Loucy (cell line): ENCODE measurements at regions not wholly inside any gene's neighbourhood (a gene's known extent, or its start where the extent isn't known, plus 50 kb on each side); places are given as distances from the start of the nearest gene placed in this dataset.

ENCODE experiments used
- EZH2phosphoT487 ChIP-seq: fragments of 200-600 bp; IDR thresholded peaks from 2 replicates; pipeline ENCODE4 v1.6.1; 2018; ENCODE audit warnings: antibody characterized with exemption, mild to moderate bottlenecking, moderate library complexity, borderline replicate concordance
- TF ChIP-seq, protein P1 (sequence below): fragments of 200-600 bp; sonication (generic); conservative IDR thresholded peaks from 2 replicates; pipeline ENCODE4 v1.5.1; 2014; ENCODE audit warnings: mild to moderate bottlenecking, antibody characterized with exemption, low read length

DNA sequence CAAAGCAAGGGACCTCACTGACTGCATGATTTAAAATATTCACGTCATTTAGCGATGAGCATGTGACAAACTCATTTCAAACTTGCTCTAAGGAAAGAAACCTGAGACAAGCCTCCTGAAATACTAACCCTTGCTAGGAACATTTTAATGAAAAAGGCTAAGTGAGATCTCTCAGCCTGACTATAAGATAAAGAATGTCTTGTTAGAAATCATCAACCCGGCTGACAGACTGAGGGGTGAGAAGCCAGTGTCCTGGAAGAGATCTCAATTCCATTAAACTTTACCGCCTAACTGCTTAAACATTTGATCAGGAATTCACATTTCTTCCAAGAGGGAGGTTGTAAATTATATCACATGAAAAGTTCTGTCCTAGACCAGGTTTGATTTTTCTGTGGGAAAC lies 274.8 kb upstream of the EXOC2 start:
- no peak for TF ChIP-seq EZH2phosphoT487
- TF ChIP-seq, protein P1, sequence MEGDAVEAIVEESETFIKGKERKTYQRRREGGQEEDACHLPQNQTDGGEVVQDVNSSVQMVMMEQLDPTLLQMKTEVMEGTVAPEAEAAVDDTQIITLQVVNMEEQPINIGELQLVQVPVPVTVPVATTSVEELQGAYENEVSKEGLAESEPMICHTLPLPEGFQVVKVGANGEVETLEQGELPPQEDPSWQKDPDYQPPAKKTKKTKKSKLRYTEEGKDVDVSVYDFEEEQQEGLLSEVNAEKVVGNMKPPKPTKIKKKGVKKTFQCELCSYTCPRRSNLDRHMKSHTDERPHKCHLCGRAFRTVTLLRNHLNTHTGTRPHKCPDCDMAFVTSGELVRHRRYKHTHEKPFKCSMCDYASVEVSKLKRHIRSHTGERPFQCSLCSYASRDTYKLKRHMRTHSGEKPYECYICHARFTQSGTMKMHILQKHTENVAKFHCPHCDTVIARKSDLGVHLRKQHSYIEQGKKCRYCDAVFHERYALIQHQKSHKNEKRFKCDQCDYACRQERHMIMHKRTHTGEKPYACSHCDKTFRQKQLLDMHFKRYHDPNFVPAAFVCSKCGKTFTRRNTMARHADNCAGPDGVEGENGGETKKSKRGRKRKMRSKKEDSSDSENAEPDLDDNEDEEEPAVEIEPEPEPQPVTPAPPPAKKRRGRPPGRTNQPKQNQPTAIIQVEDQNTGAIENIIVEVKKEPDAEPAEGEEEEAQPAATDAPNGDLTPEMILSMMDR, result no peak
